ENCODE measurements at regions not wholly inside any gene's neighbourhood (a gene's known extent, or its start where the extent isn't known, plus 50 kb on each side); places are given as distances from the start of the nearest gene placed in this dataset.

DNA sequence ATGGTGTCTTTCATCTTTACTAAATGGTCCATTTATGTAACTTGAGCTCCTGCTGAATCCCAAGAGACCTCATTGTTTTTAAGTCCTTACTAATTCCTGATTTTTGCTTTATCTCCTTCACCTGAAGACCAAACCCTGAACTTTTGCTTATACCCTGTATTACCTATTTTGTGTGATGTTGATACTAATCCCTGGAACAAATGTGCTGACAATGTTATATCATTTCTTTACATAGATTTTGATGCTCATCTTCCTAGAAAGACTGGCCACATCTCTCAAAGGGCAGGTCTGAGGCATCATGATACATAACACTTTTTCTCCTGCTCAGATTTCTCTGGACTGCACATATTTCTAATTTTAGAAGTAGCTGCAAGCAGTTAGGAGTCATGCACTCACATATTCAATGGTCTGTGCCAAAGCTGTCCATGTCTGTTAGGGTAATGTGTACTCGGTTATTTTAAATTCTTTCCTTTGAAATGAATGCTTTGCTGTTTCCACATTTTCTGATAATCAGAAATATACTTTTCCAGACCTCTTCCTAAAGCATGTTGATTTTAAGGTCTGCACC, 427.9 kb upstream of the HNRNPA3 start:
- TF ChIP-seq GATA2 (IDR thresholded peaks at IDR 0.05; ENCODE audit: low read depth, low read length) (no peak), GATA3 (IDR thresholded peaks at IDR 0.05; ENCODE audit: low read depth, low read length) (no peak)

Data from SH-SY5Y (cell line).